CD4-positive, alpha-beta T cell treated with Interleukin-6 for 4 hours (primary cell): ENCODE measurements at regions not wholly inside any gene's neighbourhood (a gene's known extent, or its start where the extent isn't known, plus 50 kb on each side); places are given as distances from the start of the nearest gene placed in this dataset.
"Not testable (repeated sequence)": the region's sequence is repeated elsewhere in the genome, so short reads cannot be mapped to it uniquely, and the experiment has no call there.

Experiments
- DNase-seq: peaks from one replicate; pipeline ENCODE4 v3.0.0-alpha.2; 2020; ENCODE audit warnings: mixed read lengths

- DNase-seq = no peak
These were observed 126.5 kb downstream of the TMEM30B start for GRCh38 chr14:61154641-61155040.

DNA sequence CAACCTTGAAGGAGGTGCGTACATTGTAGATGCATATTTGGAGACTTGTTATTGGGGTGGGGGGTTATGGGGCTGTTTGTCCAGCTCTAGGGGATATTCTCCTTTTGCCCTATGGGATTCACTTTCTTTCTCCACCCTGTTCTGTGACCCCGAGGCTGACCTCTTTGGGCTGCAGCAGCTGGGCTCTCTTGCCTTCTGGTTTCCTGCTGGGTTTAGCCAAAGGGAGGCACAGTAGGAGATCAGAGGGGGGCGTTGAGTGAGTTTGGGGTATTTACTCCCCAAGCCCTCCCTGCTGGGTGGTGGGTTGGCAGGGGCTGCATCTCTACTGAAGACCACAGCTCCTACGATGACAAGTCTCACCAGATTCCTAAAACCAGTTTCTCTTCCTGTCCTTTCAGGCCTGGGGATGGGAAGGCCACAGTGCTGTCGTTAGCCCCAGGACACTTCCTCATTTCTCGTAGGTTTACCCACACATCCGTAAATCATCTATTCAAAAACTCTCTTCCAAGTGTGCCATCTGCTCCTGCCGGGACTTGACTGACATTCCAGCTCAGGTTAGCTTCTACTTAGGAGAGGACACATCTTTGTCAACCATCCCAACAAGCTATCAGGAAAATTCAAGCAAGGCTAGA lies 127.1 kb downstream of the TMEM30B start:
- no peak for DNase-seq

DNA sequence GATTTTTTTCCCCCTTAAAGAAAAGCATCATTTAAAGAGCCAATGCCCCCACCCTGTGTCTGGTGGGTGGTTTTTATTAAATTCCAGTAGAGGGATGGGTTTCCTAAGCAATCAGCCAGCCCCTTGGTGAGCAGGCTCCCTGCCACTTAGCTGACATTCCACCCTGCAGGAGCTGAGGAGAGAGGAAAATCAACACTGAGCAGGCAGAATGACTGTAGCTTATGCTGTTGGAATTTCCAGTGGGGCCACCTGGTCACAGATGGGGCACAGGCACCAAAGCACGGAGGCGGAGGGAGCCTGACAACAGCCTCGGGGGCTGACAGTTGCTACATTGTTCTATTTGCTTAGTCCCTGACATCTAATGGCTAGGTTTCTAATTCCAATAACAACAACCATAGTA lies 127.7 kb downstream of the TMEM30B start:
- DNase-seq = no peak

DNA sequence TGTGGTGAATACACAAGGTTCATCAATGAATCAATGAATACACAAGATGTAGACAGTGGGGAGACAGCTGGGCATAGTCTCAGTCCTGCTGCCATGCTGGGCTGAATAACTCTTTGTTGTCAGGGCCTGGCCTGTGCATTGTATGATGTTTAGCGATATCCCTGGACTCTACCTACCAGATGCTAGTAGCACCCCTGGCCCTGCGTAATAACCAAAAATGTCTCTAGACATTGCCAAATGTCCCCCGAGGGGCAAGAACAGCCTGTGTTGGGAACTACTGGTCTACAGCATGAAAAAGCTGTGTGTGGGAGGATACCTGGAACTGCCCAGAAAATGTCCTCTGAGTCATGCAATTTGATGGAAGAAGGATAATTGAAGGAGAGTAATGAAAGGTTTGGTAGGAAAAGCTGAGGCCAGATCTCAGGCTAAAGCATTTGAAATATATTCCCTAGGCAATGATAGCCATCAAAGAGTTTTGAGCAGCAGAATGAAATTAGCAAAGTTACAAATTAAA lies 128.2 kb downstream of the TMEM30B start:
- no peak for DNase-seq

- DNase-seq = no peak
These were observed 129.9 kb downstream of the TMEM30B start for GRCh38 chr14:61151251-61151650.

- DNase-seq = no peak
These were observed 130.3 kb downstream of the TMEM30B start for GRCh38 chr14:61150851-61151250.

DNA sequence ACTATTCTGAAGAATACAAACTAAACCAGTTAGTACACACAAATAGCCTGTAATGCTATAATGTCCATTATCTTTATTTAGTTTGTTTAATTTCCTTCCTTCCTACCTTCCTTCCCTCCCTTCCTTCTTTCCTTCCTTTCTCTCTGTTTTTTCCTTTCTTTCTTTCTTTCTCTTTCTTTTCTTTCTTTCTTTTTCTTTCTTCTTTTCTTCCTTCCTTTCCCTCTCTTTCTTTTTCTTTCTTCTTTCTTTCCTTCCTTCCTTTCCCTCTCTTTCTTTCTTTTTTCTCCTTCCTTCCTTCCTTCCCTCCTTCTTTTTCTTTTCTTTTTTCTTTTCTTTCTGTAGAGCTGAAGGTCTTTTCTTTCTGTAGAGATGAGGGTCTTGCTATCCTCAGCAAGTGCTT lies 131.2 kb downstream of the TMEM30B start:
- DNase-seq = no peak

GRCh38 chr14:61148742-61149350 lies 132.3 kb downstream of the TMEM30B start:
- no peak for DNase-seq

- no peak for DNase-seq
These were observed 133.1 kb downstream of the TMEM30B start for GRCh38 chr14:61147831-61148549.

- no peak for DNase-seq
These were observed 133.7 kb downstream of the TMEM30B start for GRCh38 chr14:61147381-61147821.

- no peak for DNase-seq
These were observed 134.2 kb downstream of the TMEM30B start for GRCh38 chr14:61146899-61147298.

GRCh38 chr14:61145903-61146481 lies 135.1 kb downstream of the TMEM30B start:
- no peak for DNase-seq

GRCh38 chr14:61145034-61145902 lies 135.9 kb downstream of the TMEM30B start:
- DNase-seq = no peak

GRCh38 chr14:61144117-61145033 lies 136.8 kb downstream of the TMEM30B start:
- DNase-seq = not testable (repeated sequence)

DNA sequence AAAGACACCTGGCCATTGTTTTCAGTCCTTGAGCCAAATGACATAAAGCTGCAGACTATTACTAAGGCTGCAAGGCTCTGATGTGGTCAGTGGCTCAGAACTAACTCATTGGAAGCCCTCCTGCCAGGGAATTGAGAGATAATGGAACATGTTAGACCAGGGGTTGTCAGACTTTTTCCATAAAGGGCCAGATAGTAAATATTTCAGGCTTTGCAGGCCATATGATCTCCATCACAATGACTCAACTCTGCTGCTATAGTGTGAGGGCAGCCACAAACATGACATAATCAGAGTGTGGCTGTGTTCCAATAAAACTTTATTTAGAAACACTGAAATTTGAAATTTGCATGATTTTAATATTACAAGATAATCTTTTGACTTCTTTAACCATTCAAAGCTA lies 140.3 kb downstream of the TMEM30B start:
- DNase-seq = no peak

GRCh38 chr14:61140271-61140670 lies 140.9 kb downstream of the TMEM30B start:
- DNase-seq = no peak

- no peak for DNase-seq
These were observed 142.0 kb downstream of the TMEM30B start for GRCh38 chr14:61139006-61139599.

DNA sequence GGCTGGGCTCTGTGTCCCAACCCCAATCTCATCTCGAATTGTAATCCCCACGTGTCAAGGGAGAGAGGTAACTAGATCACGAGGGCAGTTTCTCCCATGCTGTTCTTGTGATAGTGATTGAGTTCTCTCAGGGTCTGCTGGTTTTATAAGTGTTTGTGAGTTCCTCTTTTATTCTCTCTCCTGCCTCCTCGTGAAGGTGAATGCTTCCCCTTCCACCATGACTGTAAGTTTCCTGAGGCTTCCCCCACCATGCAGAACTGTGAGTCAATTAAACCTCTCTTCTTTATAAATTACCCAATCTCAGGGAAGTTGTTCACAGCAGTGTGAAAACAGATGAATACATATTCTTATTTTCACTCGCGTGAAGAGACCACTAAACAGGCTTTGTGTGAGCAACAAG lies 148.2 kb downstream of the TMEM30B start:
- DNase-seq = no peak

- no peak for DNase-seq
These were observed 148.8 kb downstream of the TMEM30B start for GRCh38 chr14:61132336-61132735.

- DNase-seq = no peak
These were observed 149.6 kb downstream of the SLC38A6 start for GRCh38 chr14:61130512-61131260.
